CD4-positive, alpha-beta T cell treated with Interleukin-15 for 1 hour (primary cell): ENCODE measurements at regions not wholly inside any gene's neighbourhood (a gene's known extent, or its start where the extent isn't known, plus 50 kb on each side); places are given as distances from the start of the nearest gene placed in this dataset.
"Not testable (repeated sequence)": the region's sequence is repeated elsewhere in the genome, so short reads cannot be mapped to it uniquely, and the experiment has no call there.

Source experiments
- DNase-seq: peaks from one replicate; pipeline ENCODE4 v3.0.0-alpha.2; 2020

DNA sequence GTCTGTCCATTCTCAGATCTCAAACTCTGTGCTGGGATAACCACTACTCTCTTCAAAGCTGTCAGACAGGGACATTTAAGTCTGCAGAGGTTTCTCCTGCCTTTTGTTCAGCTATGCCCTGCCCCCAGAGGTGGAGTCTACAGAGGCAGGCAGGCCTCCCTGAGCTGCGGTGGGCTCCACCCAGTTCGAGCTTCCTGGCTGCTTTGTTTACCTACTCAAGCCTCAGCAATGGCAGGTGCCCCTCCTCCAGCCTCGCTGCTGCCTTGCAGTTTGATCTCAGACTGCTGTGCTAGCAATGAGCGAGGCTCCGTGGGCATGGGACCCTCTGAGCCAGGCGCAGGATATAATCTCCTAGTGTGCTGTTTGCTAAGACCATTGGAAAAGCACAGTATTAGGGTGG, 53.1 kb upstream of the HUNK start:
- not testable (repeated sequence) for DNase-seq

DNA sequence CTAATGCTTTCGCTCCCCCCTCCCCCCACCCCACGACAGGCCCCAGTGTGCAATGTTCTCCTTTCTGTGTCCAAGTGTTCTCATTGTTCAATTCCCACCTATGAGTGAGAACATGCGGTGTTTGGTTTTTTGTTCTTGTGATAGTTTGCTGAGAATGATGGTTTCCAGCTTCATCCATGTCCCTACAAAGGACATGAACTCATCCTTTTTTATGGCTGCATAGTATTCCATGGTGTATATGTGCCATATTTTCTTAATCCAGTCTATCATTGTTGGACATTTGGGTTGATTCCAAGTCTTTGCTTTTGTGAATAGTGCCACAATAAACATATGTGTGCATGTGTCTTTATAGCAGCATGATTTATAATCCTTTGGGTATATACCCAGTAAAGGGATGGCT, 58.5 kb upstream of the HUNK start:
- not testable (repeated sequence) for DNase-seq

DNA sequence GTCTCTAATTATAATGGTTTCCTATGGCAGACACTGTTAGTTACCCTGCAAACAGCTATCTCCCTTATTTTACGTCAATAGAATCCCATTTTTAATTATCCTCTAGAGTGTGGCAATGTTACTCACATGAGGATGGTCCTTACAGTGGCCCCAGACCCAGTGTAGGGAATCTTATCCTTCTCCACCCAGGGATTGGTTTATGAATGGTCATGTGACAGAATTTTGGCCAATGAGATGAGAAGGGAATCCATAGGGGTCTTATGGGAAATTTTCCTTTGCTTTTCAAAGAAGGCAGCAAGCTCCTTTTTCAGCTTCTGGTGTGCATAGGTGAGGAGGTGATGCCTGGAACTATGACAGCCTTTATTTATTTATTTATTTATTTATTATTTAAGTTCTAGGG, 59.0 kb upstream of the HUNK start:
- DNase-seq = no peak

DNA sequence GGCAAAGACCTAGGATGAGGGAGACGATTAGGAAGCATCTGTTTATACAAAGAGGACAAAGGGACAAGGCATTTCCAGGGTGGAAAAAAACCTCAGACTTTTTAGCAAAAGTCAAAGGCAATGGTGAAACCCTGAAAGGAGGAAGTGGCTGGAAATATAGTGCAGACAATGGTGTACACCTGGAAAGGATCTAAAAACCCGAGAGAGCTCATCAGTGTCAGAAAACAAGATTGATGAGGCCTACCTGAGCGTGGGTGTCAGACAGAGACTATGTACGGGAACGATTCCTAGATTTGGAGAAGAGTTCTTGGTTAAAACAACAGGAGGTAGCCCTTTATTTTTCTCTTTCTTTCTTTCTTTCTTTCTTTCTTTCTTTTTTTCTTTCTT, 68.8 kb upstream of the HUNK start:
- no peak for DNase-seq

DNA sequence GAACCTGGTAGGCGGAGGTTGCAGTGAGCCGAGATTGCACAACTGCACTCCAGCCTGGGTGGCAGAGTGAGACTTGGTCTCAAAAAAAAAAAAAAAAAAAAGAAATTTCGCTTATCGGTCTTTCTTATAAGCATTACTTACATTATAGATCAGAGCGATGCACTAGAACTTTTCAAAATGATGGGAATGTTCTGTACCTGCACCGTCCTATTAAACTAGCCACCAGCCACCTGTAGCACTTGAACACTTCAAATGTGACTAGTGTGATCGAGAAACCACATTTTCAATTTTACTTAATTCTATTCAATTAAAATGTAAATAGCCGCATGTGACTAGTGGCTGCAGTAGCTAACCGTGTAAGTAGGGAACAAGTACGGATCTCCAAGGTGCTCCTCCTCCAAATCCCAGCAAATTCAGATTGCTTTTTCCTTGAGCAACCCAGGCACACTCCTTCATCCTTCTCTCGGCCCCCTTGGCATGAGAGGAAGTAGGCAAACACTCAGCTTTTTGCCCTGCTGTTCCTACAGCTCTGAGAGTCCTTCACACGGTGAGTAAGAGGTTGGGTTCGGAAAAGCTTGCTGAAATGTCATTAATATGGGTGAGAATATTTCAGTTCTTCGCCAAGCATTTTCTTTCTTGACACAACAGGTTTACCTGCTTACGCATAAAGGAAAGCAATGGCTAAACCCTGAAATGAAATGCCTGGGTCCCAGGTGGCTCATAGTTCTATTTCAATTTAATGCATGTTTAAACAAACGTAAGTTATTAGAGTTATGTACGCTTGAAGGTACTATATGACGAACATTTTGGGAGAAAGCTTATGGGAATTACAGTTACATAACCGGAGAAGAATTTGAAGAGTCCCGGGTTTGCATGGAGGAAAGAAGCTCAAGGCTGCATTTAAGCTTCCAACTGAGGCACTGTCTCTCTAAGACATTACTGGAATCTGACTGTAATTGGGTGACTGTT, 69.5 kb upstream of the HUNK start:
- no peak for DNase-seq

DNA sequence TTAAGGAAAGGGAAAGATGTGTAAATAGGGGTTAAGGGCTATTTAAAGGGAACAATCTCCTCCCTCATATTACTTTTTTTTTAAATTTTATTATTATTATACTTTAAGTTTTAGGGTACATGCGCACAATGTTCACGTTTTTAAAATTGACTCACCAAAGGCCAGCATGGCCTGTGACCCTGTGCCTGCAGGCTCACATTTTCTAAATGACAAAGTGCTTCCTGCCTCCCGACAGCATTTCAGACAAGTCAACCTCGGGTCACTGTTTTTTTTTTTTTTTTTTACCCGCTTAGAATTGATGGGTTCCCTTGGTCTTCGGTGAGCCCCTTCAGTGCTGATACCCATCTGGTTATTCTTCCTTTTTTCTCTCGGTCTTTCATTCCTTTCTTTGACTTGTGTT, 70.4 kb upstream of the SCAF4 start:
- no peak for DNase-seq

DNA sequence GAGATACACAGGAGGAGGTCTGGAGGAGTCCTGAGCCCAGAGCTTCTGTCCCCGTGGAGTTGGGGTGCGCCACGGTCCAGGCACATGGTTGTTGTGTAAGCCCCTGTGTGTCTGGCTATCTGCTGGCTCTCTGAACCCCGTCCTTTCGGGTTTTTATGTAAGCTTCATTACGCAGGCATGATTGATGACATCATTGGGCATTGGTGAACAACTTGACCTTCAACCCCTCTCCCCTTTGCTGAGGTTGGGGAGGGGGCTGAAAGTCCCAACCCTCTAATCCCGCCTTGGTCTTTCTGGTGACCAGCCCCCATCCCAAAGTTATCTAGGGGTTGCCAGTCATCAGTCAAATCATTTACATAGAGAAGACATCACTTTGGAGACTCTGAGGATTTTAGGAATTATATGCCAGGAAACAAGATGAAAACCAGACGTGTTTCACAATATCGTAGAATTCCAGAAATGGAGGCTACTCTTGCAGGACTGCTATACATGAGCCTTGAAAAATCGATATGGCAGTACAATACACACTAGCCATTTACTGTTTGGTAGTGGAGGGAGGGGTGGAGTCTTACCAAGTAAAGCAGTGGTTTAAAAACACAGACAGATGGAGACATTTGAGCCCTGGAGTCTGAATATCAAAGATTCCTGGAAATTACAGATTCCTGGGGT, 69.8 kb upstream of the SCAF4 start:
- no peak for DNase-seq

DNA sequence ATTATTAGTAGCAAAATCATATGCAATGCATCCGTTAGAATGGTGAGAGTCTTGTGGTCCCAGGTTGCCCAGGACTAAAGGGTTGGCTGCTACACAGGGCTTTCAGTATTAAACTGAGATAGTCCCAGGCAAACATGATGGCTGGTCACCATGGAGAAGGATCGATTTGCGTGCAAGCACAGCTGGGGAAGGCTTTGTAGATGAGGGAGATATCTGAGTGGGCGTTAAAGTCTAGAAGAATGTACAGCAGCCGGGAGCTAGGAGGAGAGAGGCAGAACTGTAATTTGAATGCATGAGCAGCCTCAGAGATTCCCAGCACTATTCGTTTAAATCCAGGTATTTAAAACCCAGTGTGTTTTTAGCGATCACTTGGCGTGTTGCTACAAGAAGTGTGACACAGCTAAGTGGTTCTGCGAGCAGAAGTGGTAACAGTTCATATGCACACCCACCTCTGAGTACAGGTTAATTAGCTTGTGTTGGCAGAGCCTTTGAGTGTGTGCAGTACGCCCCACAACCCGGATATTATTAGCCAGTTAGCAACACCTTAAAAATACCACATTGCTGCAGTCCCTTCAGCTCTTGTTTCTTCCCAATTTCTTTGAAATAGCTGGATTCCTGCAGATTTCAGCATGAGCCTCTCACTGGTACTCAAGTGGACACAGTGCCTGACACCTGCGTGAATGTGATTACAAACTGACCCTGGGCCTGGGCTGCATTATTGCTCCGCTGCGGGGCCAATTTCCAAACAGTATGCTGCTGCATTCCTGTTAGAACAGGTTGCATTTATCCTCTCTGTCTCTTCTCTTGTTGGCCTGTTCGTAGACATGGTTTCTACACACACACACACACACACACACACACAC, 67.2 kb upstream of the SCAF4 start:
- DNase-seq = no peak

DNA sequence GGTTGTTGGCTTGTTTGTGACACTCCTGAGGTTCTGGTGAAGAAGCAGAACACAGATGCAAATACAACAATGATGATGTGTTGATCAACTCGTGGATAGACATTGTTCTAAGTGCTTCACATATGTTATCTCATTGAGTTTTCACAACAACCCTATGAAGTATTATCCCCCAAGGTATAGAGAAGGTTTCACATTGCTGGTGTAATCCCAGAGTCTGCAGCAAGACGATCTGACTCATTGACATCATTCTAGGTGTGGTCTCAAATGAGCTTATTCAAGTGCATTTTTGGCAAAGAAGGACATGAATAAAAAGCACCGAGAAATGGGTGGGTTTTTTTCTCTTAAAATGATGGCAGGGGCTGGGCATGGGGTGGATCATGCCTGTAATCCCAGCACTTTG, 64.1 kb upstream of the SCAF4 start:
- no peak for DNase-seq

DNA sequence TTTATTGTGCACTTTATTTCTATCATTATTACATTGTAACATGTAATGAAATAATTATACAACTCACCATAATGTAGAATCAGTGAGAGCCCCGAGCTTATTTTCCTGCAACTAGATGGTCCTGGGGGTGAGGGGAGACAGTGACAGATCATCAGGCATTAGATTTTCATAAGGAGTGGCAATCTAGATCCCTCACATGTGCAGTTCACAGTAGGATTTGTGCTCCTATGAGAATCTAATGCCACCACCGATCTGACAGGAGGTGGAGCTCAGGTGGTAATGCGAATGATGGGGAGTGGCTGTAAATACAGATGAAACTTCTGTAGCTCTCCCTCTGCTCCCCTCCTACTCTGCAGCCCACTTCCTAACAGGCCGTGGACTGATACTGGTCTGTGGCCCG, 58.5 kb upstream of the SCAF4 start:
- not testable (repeated sequence) for DNase-seq

DNA sequence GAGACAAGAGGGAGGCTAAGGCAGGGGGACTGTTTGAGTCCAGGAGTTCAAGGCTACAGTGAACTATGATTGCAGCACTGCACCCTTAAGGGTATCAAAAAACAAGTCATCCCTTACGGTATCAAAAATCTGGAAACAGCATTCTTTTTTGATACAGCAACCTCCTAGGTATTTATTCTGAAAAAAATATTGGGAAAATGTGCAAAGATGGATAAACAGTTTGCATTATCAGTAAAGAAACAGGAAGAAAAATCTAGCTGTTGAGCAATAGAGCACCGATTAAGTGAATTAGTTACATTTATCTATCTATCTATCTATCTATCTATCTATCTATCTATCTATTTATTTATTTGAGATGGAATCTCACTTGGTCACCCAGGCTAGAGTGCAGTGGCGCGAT, 56.7 kb upstream of the SCAF4 start:
- no peak for DNase-seq

DNA sequence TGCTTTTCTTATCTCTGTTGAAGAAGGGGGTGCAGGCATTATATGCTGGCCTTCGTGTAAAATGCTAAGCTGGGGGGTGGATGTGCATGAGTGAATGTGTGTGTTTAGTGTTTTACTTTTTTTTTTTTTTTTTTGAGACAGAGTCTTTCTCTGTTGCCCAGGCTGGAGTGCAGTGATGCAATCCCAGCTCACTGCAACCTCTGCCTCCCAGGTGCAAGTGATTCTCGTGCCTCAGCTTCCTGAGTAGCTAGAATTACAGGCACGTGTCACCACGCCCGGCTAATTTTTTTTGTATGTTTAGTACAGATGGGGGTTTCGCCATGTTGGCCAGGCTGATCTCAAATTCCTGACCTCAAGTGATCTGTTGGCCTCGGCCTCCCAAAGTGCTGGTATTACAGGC, 55.8 kb upstream of the SCAF4 start:
- DNase-seq = peak; percentile 22

DNA sequence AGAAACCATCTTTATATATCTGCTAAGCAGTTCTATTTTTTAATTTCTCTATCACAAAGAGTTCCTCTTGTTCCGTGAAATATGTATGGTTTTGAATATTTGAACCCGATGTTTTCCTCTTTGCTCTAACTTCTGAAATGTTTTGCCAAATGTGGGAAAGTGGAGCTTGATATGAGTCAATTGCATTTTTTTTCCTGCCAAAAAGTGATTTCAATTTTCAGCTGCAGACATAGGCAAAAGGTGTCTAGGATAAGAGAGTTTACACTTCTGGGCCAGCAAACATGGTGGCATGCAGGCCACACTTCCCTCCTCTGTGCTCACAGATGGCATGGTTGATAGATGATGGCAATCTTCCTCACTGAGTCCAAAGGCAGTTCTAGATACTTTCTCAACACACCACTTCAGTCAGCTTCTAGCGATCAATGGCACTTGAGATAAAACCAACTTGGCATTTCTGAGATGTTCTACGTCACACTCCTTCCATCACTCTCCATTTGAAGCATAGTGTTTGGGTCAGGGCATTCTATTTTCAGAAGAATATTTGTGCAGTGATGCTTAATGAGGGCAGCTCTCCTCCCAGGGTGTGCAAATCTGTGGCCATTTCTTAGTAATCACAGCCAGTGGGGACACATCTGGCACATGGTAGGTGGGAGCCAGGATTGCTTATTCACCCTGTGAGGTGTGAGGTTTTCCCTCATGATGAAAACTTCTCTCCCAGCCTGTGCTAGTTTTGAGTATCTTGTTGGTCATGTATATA, 54.4 kb upstream of the SCAF4 start:
- DNase-seq = no peak

DNA sequence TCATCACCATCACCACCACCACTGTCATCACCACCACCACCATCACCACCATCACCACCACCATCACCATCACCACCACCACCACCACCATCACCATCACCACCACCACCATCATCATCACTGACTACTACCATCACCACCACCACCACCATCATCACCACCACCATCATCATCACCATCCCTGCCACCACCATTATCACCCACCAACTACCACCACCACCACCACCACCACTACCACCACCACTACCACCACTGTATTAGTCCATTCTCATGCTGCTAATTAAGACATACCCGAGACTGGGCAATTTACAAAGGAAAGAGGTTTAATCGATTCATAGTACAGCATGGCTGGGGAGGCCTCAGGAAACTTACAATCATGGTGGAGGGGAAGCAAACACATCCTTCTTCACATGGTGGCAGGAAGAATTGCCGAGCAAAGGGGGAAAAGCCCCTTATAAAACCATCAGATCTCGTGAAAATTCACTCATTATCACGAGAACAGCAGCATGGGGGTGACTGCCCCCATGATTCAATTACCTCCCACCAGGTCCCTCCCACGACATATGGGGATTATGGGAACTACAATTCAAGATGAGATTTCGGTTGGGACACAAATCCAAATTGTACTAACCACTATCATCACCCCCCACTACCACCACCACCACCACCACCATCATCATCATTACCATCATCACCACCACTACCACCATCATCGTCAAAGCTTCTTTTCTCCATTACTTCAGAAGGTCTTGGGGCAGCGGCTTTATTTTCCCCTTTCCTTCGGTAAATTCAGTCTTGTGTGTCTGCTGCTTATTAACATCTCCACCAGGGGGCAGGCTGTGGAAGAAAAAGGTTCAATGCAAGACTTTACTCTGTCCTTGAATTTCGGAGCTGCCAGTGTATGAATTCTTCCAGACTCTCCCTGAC, 53.6 kb upstream of the SCAF4 start:
- DNase-seq = not testable (repeated sequence)

DNA sequence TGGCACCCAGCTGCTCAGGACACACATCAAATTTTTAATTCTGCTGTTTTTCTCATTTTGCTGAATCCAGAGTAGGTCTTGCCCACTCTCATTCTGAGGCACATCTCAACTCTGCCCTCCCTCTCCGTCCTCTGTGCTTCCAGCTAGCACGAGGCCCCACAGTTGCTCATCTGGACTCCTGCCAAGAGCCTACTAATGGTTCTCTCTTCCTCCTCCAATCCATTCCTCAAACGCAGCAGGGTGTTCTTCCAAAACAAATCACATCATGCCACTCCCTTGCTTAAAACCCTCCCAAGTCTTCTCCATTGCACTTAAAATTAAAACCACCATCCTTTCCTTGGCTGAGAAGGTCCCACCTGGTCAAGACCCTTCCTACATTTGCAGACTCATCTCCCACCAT, 49.8 kb upstream of the SCAF4 start:
- DNase-seq = no peak
